CD4-positive, alpha-beta T cell (primary cell): ENCODE measurements at regions not wholly inside any gene's neighbourhood (a gene's known extent, or its start where the extent isn't known, plus 50 kb on each side); places are given as distances from the start of the nearest gene placed in this dataset.
"Not testable (repeated sequence)": the region's sequence is repeated elsewhere in the genome, so short reads cannot be mapped to it uniquely, and the experiment has no call there.

Source experiments
- ATAC-seq: fragments of 200-7000 bp; cut with Tn5 transposase; one replicate; pipeline ENCODE4 v1.10.0; 2022; ENCODE audit warnings: mild to moderate bottlenecking; ENCODE audit not compliant: poor library complexity
- CTCF ChIA-PET: fragments of 350-600 bp; sonication (Branson Sonifier 250); formaldehyde crosslinking; loops from one replicate; lab custom pipeline; 2021; ENCODE audit warnings: antibody characterized with exemption, inconsistent platforms; lab: Charles Lee
- POLR2A ChIA-PET: fragments of 350-600 bp; sonication (Branson Sonifier 250); formaldehyde crosslinking; loops from one replicate; lab custom pipeline; 2021; ENCODE audit warnings: antibody characterized with exemption, inconsistent platforms; lab: Charles Lee
- DNase-seq, 14 experiments: peaks; one replicate each; pipeline ENCODE4 v3.0.0-alpha.2; 2013 to 2020; ENCODE audit warnings: mixed read lengths in 2 of 14
- H3K27ac ChIP-seq, 2 donors: one replicate each; pipeline versions ENCODE4 v1.5.1 to v1.7.0; 2013; ENCODE audit warnings: low read length in 2 of 2, low read depth in 1 of 2, mild to moderate bottlenecking in 1 of 2
- H3K27me3 ChIP-seq, 2 experiments: 1 replicate in 1 of 2; 2 replicates in 1 of 2; pipeline versions ENCODE4 v1.6.1 to v1.7.0; 2013; ENCODE audit warnings: low read length in 2 of 2, control low read depth in 1 of 2, mild to moderate bottlenecking in 1 of 2, moderate library complexity in 1 of 2; ENCODE audit not compliant: insufficient read depth in 2 of 2, control insufficient read depth in 1 of 2
- H3K36me3 ChIP-seq: one replicate; pipeline ENCODE4 v1.6.1; 2013; ENCODE audit warnings: low read length, control low read depth; ENCODE audit not compliant: insufficient read depth
- H3K4me1 ChIP-seq: one replicate; pipeline ENCODE4 v1.6.1; 2013; ENCODE audit warnings: low read length, control low read depth; ENCODE audit not compliant: insufficient read depth
- H3K4me3 ChIP-seq: one replicate; pipeline ENCODE4 v1.5.1; 2013; ENCODE audit warnings: mild to moderate bottlenecking, low read length, moderate library complexity
- H3K9me3 ChIP-seq, 2 experiments: 1 replicate in 1 of 2; 2 replicates in 1 of 2; pipeline versions ENCODE4 v1.6.1 to v1.7.0; 2013; ENCODE audit warnings: low read length in 2 of 2, mild to moderate bottlenecking in 2 of 2, control low read depth in 1 of 2, moderate library complexity in 1 of 2; ENCODE audit not compliant: control insufficient read depth in 1 of 2, insufficient read depth in 1 of 2
- H3K27ac Mint-ChIP-seq: one replicate; pipeline ENCODE4 v1.8.0; 2020; ENCODE audit warnings: mixed read lengths
- H3K27me3 Mint-ChIP-seq: one replicate; pipeline ENCODE4 v1.8.0; 2021; ENCODE audit warnings: mixed read lengths
- H3K36me3 Mint-ChIP-seq: one replicate; pipeline ENCODE4 v1.8.0; 2021; ENCODE audit warnings: low read depth, mixed read lengths
- H3K4me1 Mint-ChIP-seq: one replicate; pipeline ENCODE4 v1.8.0; 2021; ENCODE audit warnings: low read depth, mixed read lengths
- H3K4me3 Mint-ChIP-seq: one replicate; pipeline ENCODE4 v1.8.0; 2020; ENCODE audit warnings: mild to moderate bottlenecking, mixed read lengths
- H3K9me3 Mint-ChIP-seq: one replicate; pipeline ENCODE4 v1.8.0; 2020; ENCODE audit warnings: mixed read lengths
- intact Hi-C, 2 experiments: fragments of 100-400 bp; cut with DNase I in 1 of 2; cut with micrococcal nuclease in 1 of 2; formaldehyde crosslinking; loops; one replicate each; pipeline versions ENCODE4 v1.15.1 to v1.9.0; 2023 to 2025; cut with DNase I, micrococcal nuclease
- TF ChIP-seq, protein P1 (sequence below): fragments of 200-600 bp; IDR thresholded peaks from one replicate; pipeline ENCODE4 v1.8.0; 2022; ENCODE audit warnings: antibody characterized with exemption, mild to moderate bottlenecking

DNA sequence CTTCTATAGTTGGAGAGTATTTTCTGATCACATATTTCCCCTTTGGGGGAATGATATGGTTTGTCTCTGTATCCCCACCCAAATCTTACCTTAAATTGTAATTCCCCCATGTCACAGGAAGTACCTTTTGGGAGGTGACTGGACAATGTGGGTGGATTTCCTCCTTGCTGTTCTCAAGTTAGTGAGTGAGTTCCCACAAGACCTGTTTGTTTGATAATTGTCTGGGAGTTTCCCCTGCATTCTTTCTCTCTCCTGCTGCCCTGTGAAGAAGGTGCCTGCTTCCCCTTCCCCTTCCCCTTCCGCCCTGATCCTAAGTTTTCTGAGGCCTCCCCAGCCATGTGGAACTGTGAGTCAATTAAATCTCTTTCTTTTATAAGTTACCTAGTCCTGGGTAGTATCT lies 222.7 kb upstream of the SLC39A10 start:
- no peak overlapping the region for H3K4me3 Mint-ChIP-seq
- H3K27ac Mint-ChIP-seq: no peak overlapping the region
- Histone ChIP-seq H3K9me3 (peaks cover 0 to 7% of the 10 kb centered on the region in 2 experiments), H3K27me3 (no peaks in the 10 kb centered on the region), H3K4me3 (no peak overlapping the region), H3K36me3 (no peaks in the 10 kb centered on the region), H3K4me1 (no peaks in the 10 kb centered on the region), H3K27ac (no peak overlapping the region)
- ChIA-PET POLR2A (no interaction called here), CTCF (no interaction called here)
- ATAC-seq (no peak), DNase-seq (no peak)
- H3K36me3 Mint-ChIP-seq: no peaks in the 10 kb centered on the region
- H3K27me3 Mint-ChIP-seq: no peaks in the 10 kb centered on the region
- TF ChIP-seq, protein P1, sequence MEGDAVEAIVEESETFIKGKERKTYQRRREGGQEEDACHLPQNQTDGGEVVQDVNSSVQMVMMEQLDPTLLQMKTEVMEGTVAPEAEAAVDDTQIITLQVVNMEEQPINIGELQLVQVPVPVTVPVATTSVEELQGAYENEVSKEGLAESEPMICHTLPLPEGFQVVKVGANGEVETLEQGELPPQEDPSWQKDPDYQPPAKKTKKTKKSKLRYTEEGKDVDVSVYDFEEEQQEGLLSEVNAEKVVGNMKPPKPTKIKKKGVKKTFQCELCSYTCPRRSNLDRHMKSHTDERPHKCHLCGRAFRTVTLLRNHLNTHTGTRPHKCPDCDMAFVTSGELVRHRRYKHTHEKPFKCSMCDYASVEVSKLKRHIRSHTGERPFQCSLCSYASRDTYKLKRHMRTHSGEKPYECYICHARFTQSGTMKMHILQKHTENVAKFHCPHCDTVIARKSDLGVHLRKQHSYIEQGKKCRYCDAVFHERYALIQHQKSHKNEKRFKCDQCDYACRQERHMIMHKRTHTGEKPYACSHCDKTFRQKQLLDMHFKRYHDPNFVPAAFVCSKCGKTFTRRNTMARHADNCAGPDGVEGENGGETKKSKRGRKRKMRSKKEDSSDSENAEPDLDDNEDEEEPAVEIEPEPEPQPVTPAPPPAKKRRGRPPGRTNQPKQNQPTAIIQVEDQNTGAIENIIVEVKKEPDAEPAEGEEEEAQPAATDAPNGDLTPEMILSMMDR: no peak
- intact Hi-C loops: no loop called here
- H3K9me3 Mint-ChIP-seq: peaks cover 2% of the 10 kb centered on the region
- H3K4me1 Mint-ChIP-seq: no peaks in the 10 kb centered on the region

DNA sequence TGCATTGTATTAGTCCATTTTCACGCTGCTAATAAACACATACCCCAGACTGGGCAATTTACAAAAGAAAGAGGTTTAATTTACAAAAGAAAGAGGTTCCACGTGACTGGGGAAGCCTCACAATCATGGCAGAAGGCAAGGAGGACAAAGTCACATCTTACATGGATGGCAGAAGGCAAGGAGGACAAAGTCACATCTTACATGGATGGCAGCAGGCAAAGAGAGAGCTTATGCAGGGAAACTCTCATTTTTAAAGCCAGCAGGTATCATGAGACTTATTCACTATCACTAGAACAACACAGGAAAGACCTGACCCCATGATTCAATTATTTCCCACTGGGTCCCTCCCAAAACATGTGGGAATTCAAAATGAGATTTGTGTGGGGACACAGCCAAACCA lies 223.3 kb upstream of the SLC39A10 start:
- H3K27ac Mint-ChIP-seq, H3K4me3 Mint-ChIP-seq, H3K27ac ChIP-seq, H3K36me3 Mint-ChIP-seq, H3K27me3 Mint-ChIP-seq, CTCF ChIA-PET, ATAC-seq, H3K4me1 ChIP-seq, H3K27me3 ChIP-seq, H3K36me3 ChIP-seq, H3K4me3 ChIP-seq, POLR2A ChIA-PET, DNase-seq, H3K4me1 Mint-ChIP-seq, H3K9me3 Mint-ChIP-seq, intact Hi-C loops, H3K9me3 ChIP-seq: not testable (repeated sequence)

DNA sequence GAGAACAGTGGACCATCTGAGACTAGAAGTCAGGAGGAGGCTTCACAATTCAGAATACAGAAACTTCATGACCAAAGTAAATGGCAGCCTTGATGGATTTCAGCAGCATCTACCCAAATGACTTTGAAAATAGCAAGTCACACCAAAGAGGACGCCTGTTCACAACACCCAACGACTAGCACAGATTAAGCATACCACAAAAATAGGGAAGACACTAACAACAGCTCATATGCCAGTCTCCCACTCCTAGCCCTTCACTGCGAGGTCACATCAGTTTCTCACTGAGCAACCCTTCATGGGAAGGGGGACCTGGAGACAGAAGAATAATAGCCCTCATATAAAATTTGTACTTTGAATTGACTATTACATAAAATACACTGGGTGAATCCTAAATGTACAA lies 228.4 kb upstream of the SLC39A10 start:
- no peak for ATAC-seq
- DNase-seq: no peak
- H3K27me3 Mint-ChIP-seq: no peaks in the 10 kb centered on the region
- POLR2A ChIA-PET: no interaction called here
- H3K27ac Mint-ChIP-seq: no peak overlapping the region
- Histone ChIP-seq H3K27ac (no peak overlapping the region), H3K4me1 (no peaks in the 10 kb centered on the region), H3K4me3 (no peak overlapping the region), H3K27me3 (no peaks in the 10 kb centered on the region), H3K9me3 (no peaks in the 10 kb centered on the region), H3K36me3 (no peaks in the 10 kb centered on the region)
- no peaks in the 10 kb centered on the region for H3K4me1 Mint-ChIP-seq
- TF ChIP-seq, protein P1: no peak
- no peaks in the 10 kb centered on the region for H3K9me3 Mint-ChIP-seq
- intact Hi-C loops: no loop called here
- H3K4me3 Mint-ChIP-seq: no peak overlapping the region
- H3K36me3 Mint-ChIP-seq: no peaks in the 10 kb centered on the region
- CTCF ChIA-PET: no interaction called here

DNA sequence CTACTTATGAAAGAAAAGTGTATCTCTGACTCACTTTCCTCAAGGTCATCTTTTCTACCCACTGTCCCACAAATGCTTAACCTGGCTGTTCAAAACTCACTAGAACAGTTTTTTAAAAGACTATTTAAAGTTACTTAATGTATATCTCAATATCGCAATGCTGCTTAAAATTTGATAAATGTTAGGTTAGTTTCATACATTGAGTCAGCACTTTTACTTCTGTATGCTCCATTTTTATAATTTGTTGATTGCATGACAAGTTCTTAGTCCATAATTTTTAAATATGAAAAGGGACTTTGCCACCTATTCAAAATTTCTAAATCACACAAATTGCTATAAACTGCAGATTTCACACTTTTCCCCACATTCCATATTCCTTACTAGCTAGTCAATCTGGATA lies 231.7 kb upstream of the SLC39A10 start:
- ATAC-seq (no peak), DNase-seq (no peak)
- H3K36me3 Mint-ChIP-seq: no peaks in the 10 kb centered on the region
- no peaks in the 10 kb centered on the region for H3K27me3 ChIP-seq
- H3K4me1 Mint-ChIP-seq: no peaks in the 10 kb centered on the region
- no peak overlapping the region for H3K27ac Mint-ChIP-seq
- ChIA-PET CTCF (no interaction called here), POLR2A (no interaction called here)
- intact Hi-C loops: no loop called here
- H3K4me3 ChIP-seq: no peak overlapping the region
- H3K9me3 Mint-ChIP-seq: no peaks in the 10 kb centered on the region
- no peak overlapping the region for H3K27ac ChIP-seq
- no peaks in the 10 kb centered on the region for H3K4me1 ChIP-seq
- TF ChIP-seq, protein P1: no peak
- H3K27me3 Mint-ChIP-seq: no peaks in the 10 kb centered on the region
- no peaks in the 10 kb centered on the region for H3K9me3 ChIP-seq
- H3K4me3 Mint-ChIP-seq: no peak overlapping the region
- no peaks in the 10 kb centered on the region for H3K36me3 ChIP-seq
